Mucosa of gallbladder (tissue), 1 donor: ENCODE measurements at regions not wholly inside any gene's neighbourhood (a gene's known extent, or its start where the extent isn't known, plus 50 kb on each side); places are given as distances from the start of the nearest gene placed in this dataset.
"Not testable (repeated sequence)": the region's sequence is repeated elsewhere in the genome, so short reads cannot be mapped to it uniquely, and the experiment has no call there.

Experiments
- DNase-seq: peaks from one replicate; pipeline ENCODE4 v3.0.0-alpha.2; 2020; ENCODE audit warnings: low spot score
- donor health status: DM: no; HTN: no; CAD: no.

- not testable (repeated sequence) for DNase-seq
Observed at GRCh38 chr15:101876031-101876430, 64.0 kb downstream of the OR4F15 start.

- not testable (repeated sequence) for DNase-seq
Observed at GRCh38 chr15:101877649-101878048, 65.6 kb downstream of the OR4F15 start.

GRCh38 chr15:101912349-101913287 lies 100.6 kb downstream of the OR4F15 start:
- DNase-seq, result not testable (repeated sequence)

GRCh38 chr15:101924554-101924953 lies 112.6 kb downstream of the OR4F15 start:
- not testable (repeated sequence) for DNase-seq

- not testable (repeated sequence) for DNase-seq
Observed at GRCh38 chr15:101934506-101934905, 122.5 kb downstream of the OR4F15 start.

- DNase-seq, result not testable (repeated sequence)
Observed at GRCh38 chr15:101937362-101937761, 125.4 kb downstream of the OR4F15 start.

GRCh38 chr15:101938555-101938954 lies 126.6 kb downstream of the OR4F15 start:
- not testable (repeated sequence) for DNase-seq

GRCh38 chr15:101945896-101946295 lies 133.9 kb downstream of the OR4F15 start:
- DNase-seq, result not testable (repeated sequence)

- not testable (repeated sequence) for DNase-seq
Observed at GRCh38 chr15:101948491-101949010, 136.5 kb downstream of the OR4F15 start.

GRCh38 chr15:101949380-101950065 lies 137.5 kb downstream of the OR4F15 start:
- not testable (repeated sequence) for DNase-seq

- not testable (repeated sequence) for DNase-seq
Observed at GRCh38 chr15:101953993-101954392, 142.0 kb downstream of the OR4F15 start.

GRCh38 chr15:101955840-101956239 lies 143.8 kb downstream of the OR4F15 start:
- not testable (repeated sequence) for DNase-seq

GRCh38 chr15:101958656-101959055 lies 146.7 kb downstream of the OR4F15 start:
- DNase-seq, result not testable (repeated sequence)

GRCh38 chr15:101961263-101961662 lies 149.3 kb downstream of the OR4F15 start:
- not testable (repeated sequence) for DNase-seq

GRCh38 chr15:101961765-101962164 lies 149.8 kb downstream of the OR4F15 start:
- not testable (repeated sequence) for DNase-seq

GRCh38 chr15:101963687-101964086 lies 151.7 kb downstream of the OR4F15 start:
- not testable (repeated sequence) for DNase-seq

GRCh38 chr15:101965353-101965752 lies 153.4 kb downstream of the OR4F15 start:
- not testable (repeated sequence) for DNase-seq

GRCh38 chr15:101965860-101966259 lies 153.9 kb downstream of the OR4F15 start:
- DNase-seq, result not testable (repeated sequence)

- not testable (repeated sequence) for DNase-seq
Observed at GRCh38 chr15:101967364-101967763, 155.4 kb downstream of the OR4F15 start.

GRCh38 chr15:101970605-101971004 lies 158.6 kb downstream of the OR4F15 start:
- DNase-seq, result not testable (repeated sequence)

GRCh38 chr15:101977281-101977680 lies 165.3 kb downstream of the OR4F15 start:
- DNase-seq, result not testable (repeated sequence)
